GM12891 (cell line): ENCODE measurements at regions not wholly inside any gene's neighbourhood (a gene's known extent, or its start where the extent isn't known, plus 50 kb on each side); places are given as distances from the start of the nearest gene placed in this dataset.

Source experiments
- POLR2A ChIP-seq: IDR thresholded peaks from 2 replicates; pipeline ENCODE4 v1.6.1; 2011; ENCODE audit warnings: low read depth, low read length, control low read depth
- POLR2AphosphoS5 ChIP-seq: IDR thresholded peaks from 2 replicates; pipeline ENCODE4 v1.6.1; 2011; ENCODE audit warnings: low read depth, low read length, control low read depth
- TAF1 ChIP-seq: IDR thresholded peaks from 2 replicates; pipeline ENCODE4 v1.6.1; 2011; ENCODE audit warnings: low read depth, low read length, control low read depth

DNA sequence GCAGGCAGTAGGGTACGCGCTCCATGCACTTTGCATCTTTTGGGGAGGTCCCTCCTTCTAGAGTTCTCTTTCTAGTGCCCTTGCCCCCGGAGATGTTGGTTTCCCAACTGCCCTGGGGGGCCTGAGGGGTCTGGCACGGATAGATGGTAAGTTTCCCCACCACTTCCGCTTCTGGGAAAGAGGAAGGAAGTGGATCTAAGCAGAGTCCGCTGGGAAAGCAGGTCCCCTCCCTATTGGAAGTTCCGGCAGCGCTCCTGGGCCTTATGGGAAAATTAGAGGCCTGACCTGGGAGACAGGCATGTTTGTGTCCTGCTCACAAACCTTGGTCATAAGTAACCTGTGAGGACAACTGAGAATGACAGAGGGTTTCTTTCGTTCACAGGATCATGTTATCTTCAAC, 274.4 kb downstream of the RPS6KC1 start:
- no peak for TF ChIP-seq POLR2A
- TF ChIP-seq TAF1: no peak
- TF ChIP-seq POLR2AphosphoS5: no peak
